OCI-LY1 (cell line): ENCODE measurements at regions not wholly inside any gene's neighbourhood (a gene's known extent, or its start where the extent isn't known, plus 50 kb on each side); places are given as distances from the start of the nearest gene placed in this dataset.
"Not testable (repeated sequence)": the region's sequence is repeated elsewhere in the genome, so short reads cannot be mapped to it uniquely, and the experiment has no call there.

Experiments
- H2AFZ ChIP-seq: fragments of 200-600 bp; sonication (generic), shearing (Covaris generic); 2 replicates; pipeline ENCODE4 v1.6.0; 2014; ENCODE audit warnings: antibody characterized with exemption, mild to moderate bottlenecking, low read length
- H3F3A ChIP-seq: fragments of 200-600 bp; sonication (generic), shearing (Covaris generic); 2 replicates; pipeline ENCODE4 v1.6.0; 2014; ENCODE audit warnings: mild to moderate bottlenecking, antibody characterized with exemption, low read length, moderate library complexity; ENCODE audit not compliant: insufficient read depth
- H3K27ac ChIP-seq: fragments of 200-600 bp; sonication (generic); 2 replicates; pipeline ENCODE4 v1.5.1; 2014; ENCODE audit warnings: low read length, mixed run types, mild to moderate bottlenecking, low read depth; ENCODE audit not compliant: poor library complexity, severe bottlenecking
- H3K27me3 ChIP-seq: fragments of 200-600 bp; sonication (generic); 2 replicates; pipeline ENCODE4 v1.6.0; 2014; ENCODE audit warnings: antibody characterized with exemption, mild to moderate bottlenecking, low read length, moderate library complexity; ENCODE audit not compliant: insufficient read depth
- H3K36me3 ChIP-seq: fragments of 200-600 bp; sonication (generic); 2 replicates; pipeline ENCODE4 v1.6.1; 2014; ENCODE audit warnings: mild to moderate bottlenecking, antibody characterized with exemption, low read length, moderate library complexity, mixed read lengths; ENCODE audit not compliant: insufficient read depth
- H3K4me1 ChIP-seq: fragments of 200-600 bp; sonication (generic); 2 replicates; pipeline ENCODE4 v1.5.1; 2014; ENCODE audit warnings: mild to moderate bottlenecking, low read length, moderate library complexity; ENCODE audit not compliant: insufficient read depth, severe bottlenecking
- H3K4me2 ChIP-seq: fragments of 200-600 bp; sonication (generic), shearing (Covaris generic); 2 replicates; pipeline ENCODE4 v1.6.1; 2014; ENCODE audit warnings: low read length
- H3K4me3 ChIP-seq: fragments of 200-600 bp; sonication (generic); 2 replicates; pipeline ENCODE4 v1.5.1; 2014; ENCODE audit warnings: low read length, low read depth, mild to moderate bottlenecking, mixed read lengths; ENCODE audit not compliant: poor library complexity, severe bottlenecking
- H3K79me2 ChIP-seq: fragments of 200-600 bp; shearing (Covaris generic); 2 replicates; pipeline ENCODE4 v1.6.1; 2016; ENCODE audit warnings: mixed run types, low read length, mixed read lengths; ENCODE audit not compliant: insufficient read depth
- H3K9ac ChIP-seq: fragments of 200-600 bp; sonication (generic), shearing (Covaris generic); 2 replicates; pipeline ENCODE4 v1.6.1; 2014; ENCODE audit warnings: mild to moderate bottlenecking, low read length, mixed read lengths
- H3K9me2 ChIP-seq: fragments of 200-600 bp; sonication (generic), shearing (Covaris generic); 2 replicates; pipeline ENCODE4 v1.6.1; 2014; ENCODE audit warnings: low read depth, mild to moderate bottlenecking, low read length, mixed read lengths
- H3K9me3 ChIP-seq: fragments of 200-600 bp; shearing (Covaris generic); 2 replicates; pipeline ENCODE4 v1.6.1; 2014; ENCODE audit warnings: low read length, mixed read lengths
- H4K20me1 ChIP-seq: fragments of 200-600 bp; sonication (generic), shearing (Covaris generic); 2 replicates; pipeline ENCODE4 v1.6.0; 2016; ENCODE audit warnings: mild to moderate bottlenecking, low read length; ENCODE audit not compliant: insufficient read depth
- CTCF ChIP-seq: fragments of 200-600 bp; sonication (generic), shearing (Covaris generic); IDR thresholded peaks from 2 replicates; pipeline ENCODE4 v1.5.1; 2017; ENCODE audit warnings: mild to moderate bottlenecking, antibody characterized with exemption, low read length, moderate library complexity, mixed read lengths
- EZH2 ChIP-seq: fragments of 200-600 bp; sonication (generic), shearing (Covaris generic); IDR thresholded peaks from 2 replicates; pipeline ENCODE4 v1.8.0; 2017; ENCODE audit warnings: borderline replicate concordance, mixed run types, mild to moderate bottlenecking, antibody characterized with exemption, low read length, moderate library complexity, mixed read lengths

DNA sequence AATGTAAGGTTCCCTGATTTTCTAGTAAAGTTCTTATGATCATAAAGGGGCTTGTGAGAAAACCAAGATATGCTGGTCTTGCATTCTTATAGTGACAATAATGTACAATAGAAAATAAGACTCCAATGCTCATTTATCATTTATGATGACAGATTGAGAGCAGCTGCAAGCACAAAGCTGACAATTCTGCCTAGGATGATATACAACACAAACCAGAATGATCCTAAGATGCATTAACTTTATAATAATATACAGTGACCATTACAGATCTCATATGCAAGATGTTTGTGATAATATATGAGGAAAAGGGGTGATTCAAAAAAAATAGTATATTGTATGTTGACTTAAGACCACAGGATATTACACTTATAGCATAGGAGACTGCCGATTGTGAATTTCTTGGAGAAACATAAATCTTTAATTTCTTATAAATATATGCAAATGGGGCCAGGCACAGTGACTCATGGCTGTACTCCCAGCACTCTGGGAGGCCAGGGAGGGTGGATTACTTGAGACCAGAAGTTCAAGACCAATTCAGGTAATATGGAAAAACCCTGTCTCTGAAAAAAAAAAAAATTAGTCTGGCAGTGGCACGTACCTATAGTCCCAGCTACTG is 387.0 kb downstream of the ZBBX start:
- Histone ChIP-seq H2AFZ (no peak overlapping the region), H3K36me3 (no peaks in the 10 kb centered on the region), H3K27ac (no peak overlapping the region), H4K20me1 (no peaks in the 10 kb centered on the region), H3K79me2 (no peaks in the 10 kb centered on the region), H3K4me2 (no peak overlapping the region), H3K27me3 (no peaks in the 10 kb centered on the region), H3K9me2 (no peaks in the 10 kb centered on the region), H3K9me3 (no peaks in the 10 kb centered on the region), H3K4me3 (no peak overlapping the region), H3F3A (no peaks in the 10 kb centered on the region), H3K9ac (no peak overlapping the region), H3K4me1 (no peaks in the 10 kb centered on the region)
- TF ChIP-seq CTCF (no peak), EZH2 (no peak)

DNA sequence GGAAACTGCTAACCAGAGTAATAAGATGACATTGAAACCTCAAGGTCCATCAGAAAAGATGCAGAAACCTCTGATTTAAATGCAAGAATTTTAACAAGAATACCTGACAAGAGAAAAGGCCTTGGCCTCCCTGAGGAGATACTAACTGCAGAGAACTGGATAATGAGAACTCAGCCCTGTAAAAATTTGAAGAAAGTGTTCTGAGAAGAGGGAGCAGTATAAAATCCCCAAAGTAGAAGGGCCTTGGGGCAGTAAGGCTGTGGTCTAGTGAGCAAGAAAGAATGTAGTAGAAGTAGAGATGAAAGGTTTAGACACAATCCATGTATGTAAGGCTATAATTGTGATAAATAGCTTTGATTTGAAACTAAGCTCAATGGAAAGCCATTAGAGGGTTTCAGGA is 394.1 kb downstream of the ZBBX start:
- Histone ChIP-seq H3K9me2 (no peaks in the 10 kb centered on the region), H3K79me2 (no peaks in the 10 kb centered on the region), H3K9ac (no peak overlapping the region), H3K9me3 (no peaks in the 10 kb centered on the region), H3K27me3 (no peaks in the 10 kb centered on the region), H3K4me1 (no peaks in the 10 kb centered on the region), H2AFZ (no peak overlapping the region), H3K27ac (no peak overlapping the region), H3F3A (no peaks in the 10 kb centered on the region), H3K4me2 (no peak overlapping the region), H3K36me3 (no peaks in the 10 kb centered on the region), H4K20me1 (no peaks in the 10 kb centered on the region), H3K4me3 (no peak overlapping the region)
- TF ChIP-seq CTCF: no peak
- TF ChIP-seq EZH2: no peak

- H3K36me3 ChIP-seq, H3K4me2 ChIP-seq, H3K79me2 ChIP-seq, H3K4me3 ChIP-seq, H3K27ac ChIP-seq, H3K27me3 ChIP-seq, H3K4me1 ChIP-seq, H3K9me3 ChIP-seq, H3K9ac ChIP-seq, H3K9me2 ChIP-seq, H3F3A ChIP-seq, H4K20me1 ChIP-seq, H2AFZ ChIP-seq: not testable (repeated sequence)
Observed at GRCh38 chr3:166975796-166976195, 404.3 kb downstream of the ZBBX start.

- H3K4me3 ChIP-seq, H4K20me1 ChIP-seq, H3K36me3 ChIP-seq, H3K4me2 ChIP-seq, H3K27me3 ChIP-seq, H3K27ac ChIP-seq, H3F3A ChIP-seq, H3K4me1 ChIP-seq, H3K9me2 ChIP-seq, H3K9me3 ChIP-seq, H2AFZ ChIP-seq, H3K79me2 ChIP-seq, H3K9ac ChIP-seq: not testable (repeated sequence)
Observed at GRCh38 chr3:166967714-166968113, 412.4 kb downstream of the ZBBX start.
